ENCODE measurements at regions not wholly inside any gene's neighbourhood (a gene's known extent, or its start where the extent isn't known, plus 50 kb on each side); places are given as distances from the start of the nearest gene placed in this dataset.

DNA sequence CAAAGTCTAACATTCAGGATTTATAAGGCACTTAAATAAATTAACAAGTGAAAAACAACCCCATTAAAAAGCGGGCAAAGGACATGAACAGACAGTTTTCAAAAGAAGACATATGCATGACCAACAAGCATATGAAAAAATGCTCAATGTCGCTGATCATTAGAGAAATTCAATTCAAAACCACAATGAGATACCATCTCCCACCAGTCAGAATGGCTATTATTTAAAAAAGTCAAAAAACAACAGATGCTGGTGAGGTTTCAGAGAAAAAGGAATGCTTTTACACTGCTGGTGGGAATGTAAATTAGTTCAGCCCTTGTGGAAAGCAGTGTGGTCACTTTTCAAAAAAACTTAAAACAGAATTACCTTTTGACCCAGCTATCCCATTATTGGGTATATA lies 60.7 kb upstream of the BDKRB2 start:
- no peak for DNase-seq (ENCODE audit: extremely low spot score)
- TF ChIP-seq, protein P1, sequence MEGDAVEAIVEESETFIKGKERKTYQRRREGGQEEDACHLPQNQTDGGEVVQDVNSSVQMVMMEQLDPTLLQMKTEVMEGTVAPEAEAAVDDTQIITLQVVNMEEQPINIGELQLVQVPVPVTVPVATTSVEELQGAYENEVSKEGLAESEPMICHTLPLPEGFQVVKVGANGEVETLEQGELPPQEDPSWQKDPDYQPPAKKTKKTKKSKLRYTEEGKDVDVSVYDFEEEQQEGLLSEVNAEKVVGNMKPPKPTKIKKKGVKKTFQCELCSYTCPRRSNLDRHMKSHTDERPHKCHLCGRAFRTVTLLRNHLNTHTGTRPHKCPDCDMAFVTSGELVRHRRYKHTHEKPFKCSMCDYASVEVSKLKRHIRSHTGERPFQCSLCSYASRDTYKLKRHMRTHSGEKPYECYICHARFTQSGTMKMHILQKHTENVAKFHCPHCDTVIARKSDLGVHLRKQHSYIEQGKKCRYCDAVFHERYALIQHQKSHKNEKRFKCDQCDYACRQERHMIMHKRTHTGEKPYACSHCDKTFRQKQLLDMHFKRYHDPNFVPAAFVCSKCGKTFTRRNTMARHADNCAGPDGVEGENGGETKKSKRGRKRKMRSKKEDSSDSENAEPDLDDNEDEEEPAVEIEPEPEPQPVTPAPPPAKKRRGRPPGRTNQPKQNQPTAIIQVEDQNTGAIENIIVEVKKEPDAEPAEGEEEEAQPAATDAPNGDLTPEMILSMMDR (IDR thresholded peaks at IDR 0.05; ENCODE audit: control extremely low read depth, extremely low read depth, low read depth, missing control alignments), result no peak
- CTCF ChIA-PET, result interaction anchor here (2.2 kb wide), 1 partner anchor 13 kb away, joined by 6 read pairs; no protein-coding TSS in a partner anchor
- POLR2A ChIA-PET, result no interaction called here

DNA sequence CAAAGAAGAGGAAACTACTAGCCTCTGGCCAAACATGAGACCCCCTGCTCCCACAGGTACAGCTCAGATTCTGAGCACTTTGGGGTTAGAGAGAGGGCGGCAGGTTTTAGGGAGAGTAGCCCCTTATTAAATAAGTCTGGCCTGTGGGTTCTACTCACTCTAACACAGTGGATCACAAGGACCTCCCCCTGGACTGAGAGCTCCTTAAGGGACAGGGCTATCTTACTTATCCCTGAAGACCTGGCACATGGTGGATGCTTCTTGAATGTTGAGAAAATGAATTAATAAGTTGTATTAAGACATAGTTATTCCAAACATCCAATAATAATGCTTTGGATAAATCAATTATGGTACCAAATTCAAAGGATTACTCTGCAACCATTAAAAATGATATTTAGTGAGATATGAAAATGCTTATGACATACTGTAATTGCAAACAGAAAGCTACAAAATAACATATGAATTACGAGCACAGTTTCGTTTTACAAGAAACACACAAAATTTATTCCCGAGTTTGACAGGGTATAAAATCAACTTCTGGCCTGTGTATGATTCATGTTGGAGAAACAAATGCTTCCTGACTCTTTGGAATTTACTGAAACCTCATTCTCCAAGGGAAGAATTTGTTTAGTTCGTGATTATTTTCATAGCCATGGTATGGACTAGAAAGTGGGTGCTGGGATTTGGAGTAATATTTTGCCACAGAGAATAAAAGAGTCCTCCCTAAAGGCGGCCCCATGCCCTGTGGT lies 59.3 kb upstream of the BDKRB2 start:
- DNase-seq (ENCODE audit: extremely low spot score), result no peak
- ChIA-PET CTCF (interaction anchor here (0.8 to 2.2 kb wide), 2 partner anchors 8 to 12 kb away, joined by 3 to 6 read pairs; no protein-coding TSS in a partner anchor), POLR2A (no interaction called here)
- TF ChIP-seq, protein P1 (IDR thresholded peaks at IDR 0.05; ENCODE audit: control extremely low read depth, extremely low read depth, low read depth, missing control alignments), result no peak

DNA sequence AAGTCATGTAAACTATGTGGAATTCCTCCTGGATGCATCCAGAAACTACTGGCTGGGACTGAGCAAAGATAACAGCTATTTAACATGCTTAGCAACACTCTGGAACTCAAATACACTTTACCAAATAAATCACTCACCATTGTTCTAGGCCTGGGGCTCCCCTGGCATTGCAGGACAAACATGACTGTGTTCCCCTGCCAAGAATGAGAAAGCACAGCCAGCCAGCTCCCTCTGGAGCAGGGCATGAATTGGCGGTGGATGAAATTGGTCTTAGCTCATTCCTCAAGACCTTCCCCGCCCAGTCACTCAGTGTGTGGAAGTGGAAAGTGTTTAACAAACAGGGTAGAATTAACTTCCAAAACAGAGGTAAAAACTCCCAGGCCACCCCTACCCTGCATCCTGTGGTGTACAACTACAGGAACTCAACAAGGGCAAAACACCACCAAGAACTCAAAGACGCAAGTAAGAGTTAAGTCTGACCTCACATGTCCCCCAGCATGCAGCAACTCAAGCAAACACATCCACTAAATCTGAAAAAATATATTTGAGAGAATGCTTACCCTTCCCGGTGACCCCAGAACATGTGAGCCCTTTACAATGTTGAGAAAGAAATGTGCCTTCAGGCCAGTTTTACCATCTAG lies 58.4 kb upstream of the BDKRB2 start:
- no peak for DNase-seq (ENCODE audit: extremely low spot score)
- ChIA-PET POLR2A (no interaction called here), CTCF (interaction anchor here (0.8 to 1.0 kb wide), 2 partner anchors 8 to 9 kb away, joined by 3 read pairs; no protein-coding TSS in a partner anchor)
- TF ChIP-seq, protein P1 (IDR thresholded peaks at IDR 0.05; ENCODE audit: control extremely low read depth, extremely low read depth, low read depth, missing control alignments), result no peak

DNA sequence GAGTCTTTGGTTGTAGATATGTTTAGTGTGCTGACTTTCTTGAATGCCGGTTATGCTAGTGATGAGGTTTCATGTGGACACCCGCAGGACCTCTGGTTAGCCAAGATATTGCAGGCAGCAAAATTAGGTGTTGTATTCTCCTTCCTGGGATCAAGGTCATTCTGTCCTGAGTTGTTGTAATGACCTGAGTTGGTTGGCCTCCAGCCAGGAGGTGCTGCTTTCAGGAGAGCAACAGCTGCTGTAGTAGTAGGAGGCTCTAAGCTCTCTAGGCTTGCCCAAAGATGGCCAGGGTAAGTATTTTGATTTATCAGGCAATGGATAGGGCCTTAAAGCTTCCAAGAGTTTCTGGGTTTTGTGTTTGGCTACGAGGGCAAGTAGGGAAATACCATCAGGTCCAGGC lies 56.0 kb upstream of the BDKRB2 start:
- CTCF ChIA-PET, result interaction anchor here (0.9 to 1.1 kb wide), 2 partner anchors 14 to 22 kb away, joined by 3 read pairs; no protein-coding TSS in a partner anchor
- POLR2A ChIA-PET, result no interaction called here
- TF ChIP-seq, protein P1 (IDR thresholded peaks at IDR 0.05; ENCODE audit: control extremely low read depth, extremely low read depth, low read depth, missing control alignments), result no peak
- no peak for DNase-seq (ENCODE audit: extremely low spot score)

DNA sequence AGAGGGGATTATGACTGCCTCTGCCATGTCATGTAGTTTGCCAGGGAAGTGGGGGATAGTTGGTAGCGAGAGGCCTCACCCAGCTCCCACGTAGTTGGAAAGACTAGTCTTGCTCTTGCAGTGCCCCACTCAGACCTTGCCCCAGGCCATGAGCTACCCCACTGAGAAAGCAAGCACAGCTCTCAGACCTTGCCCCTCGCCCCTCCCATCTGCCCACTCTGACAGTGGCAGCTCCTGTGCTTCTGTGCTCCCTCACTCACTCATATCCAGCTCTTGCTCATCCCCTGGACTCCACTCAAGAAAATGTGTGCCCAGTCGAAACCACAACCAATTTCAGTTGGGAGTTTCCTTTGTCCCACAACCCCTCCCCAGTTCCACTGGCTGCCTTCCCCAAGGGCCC lies 55.5 kb upstream of the BDKRB2 start:
- ChIA-PET POLR2A (no interaction called here), CTCF (interaction anchor here (1.1 kb wide), 1 partner anchor 13 kb away, joined by 3 read pairs; no protein-coding TSS in a partner anchor)
- TF ChIP-seq, protein P1 (IDR thresholded peaks at IDR 0.05; ENCODE audit: control extremely low read depth, extremely low read depth, low read depth, missing control alignments), result no peak
- no peak for DNase-seq (ENCODE audit: extremely low spot score)

DNA sequence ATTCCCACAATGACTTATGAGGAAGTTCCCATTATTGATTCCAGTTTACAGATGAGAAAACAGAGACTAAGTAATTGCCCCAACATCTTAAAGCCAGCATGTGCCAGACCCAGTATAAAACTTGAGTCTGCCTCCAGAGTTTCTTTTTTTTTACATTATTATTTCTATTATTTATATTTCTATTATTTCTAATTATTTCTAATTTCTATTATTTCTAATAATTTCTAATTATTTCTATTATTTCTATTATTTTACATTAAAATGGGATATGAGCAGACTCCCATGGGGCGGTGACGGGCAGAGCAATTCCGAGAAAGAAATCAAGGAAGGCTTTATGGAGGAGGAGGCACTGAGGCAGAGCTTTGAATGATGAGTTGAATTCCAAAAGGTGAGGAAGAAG lies 54.4 kb upstream of the BDKRB2 start:
- ChIA-PET POLR2A (no interaction called here), CTCF (no interaction called here)
- TF ChIP-seq, protein P1 (IDR thresholded peaks at IDR 0.05; ENCODE audit: control extremely low read depth, extremely low read depth, low read depth, missing control alignments), result no peak
- DNase-seq (ENCODE audit: extremely low spot score), result no peak
